Colonic mucosa (tissue), 4 donors: ENCODE measurements at regions not wholly inside any gene's neighbourhood (a gene's known extent, or its start where the extent isn't known, plus 50 kb on each side); places are given as distances from the start of the nearest gene placed in this dataset.
"Not testable (repeated sequence)": the region's sequence is repeated elsewhere in the genome, so short reads cannot be mapped to it uniquely, and the experiment has no call there.

Experiments
- DNase-seq: peaks from one replicate; pipeline ENCODE4 v3.0.0-alpha.2; 2020
- H3K27ac ChIP-seq: fragments of 200-600 bp; one replicate; pipeline ENCODE4 v1.8.0; 2021
- H3K27me3 ChIP-seq: fragments of 200-600 bp; one replicate; pipeline ENCODE4 v1.8.0; 2021
- H3K36me3 ChIP-seq: fragments of 200-600 bp; one replicate; pipeline ENCODE4 v1.8.0; 2021
- H3K4me1 ChIP-seq: fragments of 200-600 bp; one replicate; pipeline ENCODE4 v1.8.0; 2021; ENCODE audit warnings: mild to moderate bottlenecking
- H3K4me3 ChIP-seq: fragments of 200-600 bp; one replicate; pipeline ENCODE4 v1.8.0; 2021
- H3K9ac ChIP-seq, 2 donors: one replicate each; pipeline ENCODE4 v1.7.0; 2013; ENCODE audit warnings: control low read depth in 2 of 2, low read depth in 2 of 2, low read length in 2 of 2
- H3K9me3 ChIP-seq: fragments of 200-600 bp; one replicate; pipeline ENCODE4 v1.8.0; 2021
- CTCF ChIP-seq: fragments of 200-600 bp; IDR thresholded peaks from one replicate; pipeline ENCODE4 v1.8.0; 2022; ENCODE audit warnings: antibody characterized with exemption, mild to moderate bottlenecking
- intact Hi-C: fragments of 100-400 bp; cut with DNase I; formaldehyde crosslinking; loops from one replicate; pipeline ENCODE4 v1.14.1; 2022
- donor health status: healthy.
- donor health status: DM: no; HTN: no; CAD: no.
- donor health status: DM: no; HTN: no; CAD: no.

- Histone ChIP-seq H3K27ac (no peak overlapping the region), H3K9me3 (no peaks in the 10 kb centered on the region), H3K27me3 (no peaks in the 10 kb centered on the region), H3K4me3 (no peak overlapping the region), H3K9ac (no peak overlapping the region), H3K36me3 (no peaks in the 10 kb centered on the region), H3K4me1 (no peaks in the 10 kb centered on the region)
- intact Hi-C loops, result no loop called here
- no peak for DNase-seq
- TF ChIP-seq CTCF, result no peak
Observed at GRCh38 chr5:27854243-27854852, 816.0 kb upstream of the CDH9 start.

- no peak for DNase-seq
- intact Hi-C loops, result no loop called here
- Histone ChIP-seq H3K27me3 (no peaks in the 10 kb centered on the region), H3K4me1 (no peaks in the 10 kb centered on the region), H3K4me3 (no peak overlapping the region), H3K36me3 (no peaks in the 10 kb centered on the region), H3K9me3 (no peaks in the 10 kb centered on the region), H3K9ac (no peak overlapping the region), H3K27ac (no peak overlapping the region)
- TF ChIP-seq CTCF, result no peak
Observed at GRCh38 chr5:27845248-27845647, 806.9 kb upstream of the CDH9 start.

GRCh38 chr5:27836704-27837103 lies 798.3 kb upstream of the CDH9 start:
- H3K27me3 ChIP-seq, H3K9ac ChIP-seq, H3K4me3 ChIP-seq, H3K27ac ChIP-seq, intact Hi-C loops, H3K4me1 ChIP-seq, H3K36me3 ChIP-seq, H3K9me3 ChIP-seq, DNase-seq: not testable (repeated sequence)

- no peak for TF ChIP-seq CTCF
- no peak overlapping the region for H3K9ac ChIP-seq
- no peak overlapping the region for H3K27ac ChIP-seq
- H3K27me3 ChIP-seq, result no peaks in the 10 kb centered on the region
- no peaks in the 10 kb centered on the region for H3K4me1 ChIP-seq
- intact Hi-C loops, result no loop called here
- no peak overlapping the region for H3K4me3 ChIP-seq
- no peaks in the 10 kb centered on the region for H3K9me3 ChIP-seq
- H3K36me3 ChIP-seq, result no peaks in the 10 kb centered on the region
- DNase-seq, result no peak
Observed at GRCh38 chr5:27832886-27833285, 794.5 kb upstream of the CDH9 start.

GRCh38 chr5:27830546-27830945 lies 792.2 kb upstream of the CDH9 start:
- H3K4me1 ChIP-seq, result no peaks in the 10 kb centered on the region
- H3K4me3 ChIP-seq, result no peak overlapping the region
- H3K9me3 ChIP-seq, result no peaks in the 10 kb centered on the region
- intact Hi-C loops, result no loop called here
- H3K27ac ChIP-seq, result no peak overlapping the region
- no peak for DNase-seq
- no peak overlapping the region for H3K9ac ChIP-seq
- H3K27me3 ChIP-seq, result no peaks in the 10 kb centered on the region
- H3K36me3 ChIP-seq, result no peaks in the 10 kb centered on the region
- TF ChIP-seq CTCF, result no peak

- H3K9me3 ChIP-seq, result no peaks in the 10 kb centered on the region
- no peak for DNase-seq
- H3K36me3 ChIP-seq, result no peaks in the 10 kb centered on the region
- no peaks in the 10 kb centered on the region for H3K4me1 ChIP-seq
- intact Hi-C loops, result no loop called here
- H3K27ac ChIP-seq, result no peak overlapping the region
- H3K9ac ChIP-seq, result no peak overlapping the region
- no peak for TF ChIP-seq CTCF
- no peaks in the 10 kb centered on the region for H3K27me3 ChIP-seq
- no peak overlapping the region for H3K4me3 ChIP-seq
Observed at GRCh38 chr5:27821681-27822080, 783.3 kb upstream of the CDH9 start.
